ENCODE measurements at regions not wholly inside any gene's neighbourhood (a gene's known extent, or its start where the extent isn't known, plus 50 kb on each side); places are given as distances from the start of the nearest gene placed in this dataset.

- Histone ChIP-seq H3K4me3 (ENCODE audit: low read depth in 1 of 2, low read length in 2 of 2) (no peak overlapping the region), H3K27me3 (ENCODE audit: low read depth, low read length) (no peaks in the 10 kb centered on the region), H3K27ac (ENCODE audit: low read length) (no peak overlapping the region), H3K9me3 (ENCODE audit: control insufficient read depth in 1 of 2, low read length in 2 of 2) (no peaks in the 10 kb centered on the region), H3K36me3 (ENCODE audit: control insufficient read depth in 1 of 2, insufficient read depth in 2 of 2, low read length in 2 of 2) (no peaks in the 10 kb centered on the region), H3K4me1 (ENCODE audit: control insufficient read depth in 1 of 2, insufficient read depth in 2 of 2, low read length in 2 of 2) (no peaks in the 10 kb centered on the region)
These were observed 113.3 kb upstream of the KIF5B start for GRCh38 chr10:32169556-32169955.

- Histone ChIP-seq H3K9me3 (ENCODE audit: control insufficient read depth in 1 of 2, low read length in 2 of 2) (no peaks in the 10 kb centered on the region), H3K4me1 (ENCODE audit: control insufficient read depth in 1 of 2, insufficient read depth in 2 of 2, low read length in 2 of 2) (no peaks in the 10 kb centered on the region), H3K27me3 (ENCODE audit: low read depth, low read length) (no peaks in the 10 kb centered on the region), H3K27ac (ENCODE audit: low read length) (no peak overlapping the region), H3K4me3 (ENCODE audit: low read depth in 1 of 2, low read length in 2 of 2) (no peak overlapping the region), H3K36me3 (ENCODE audit: control insufficient read depth in 1 of 2, insufficient read depth in 2 of 2, low read length in 2 of 2) (no peaks in the 10 kb centered on the region)
These were observed 111.2 kb upstream of the KIF5B start for GRCh38 chr10:32167450-32167849.

GRCh38 chr10:32166365-32166764, 110.1 kb upstream of the KIF5B start:
- H3K4me1 ChIP-seq (ENCODE audit: control insufficient read depth in 1 of 2, insufficient read depth in 2 of 2, low read length in 2 of 2): no peaks in the 10 kb centered on the region
- H3K4me3 ChIP-seq (ENCODE audit: low read depth in 1 of 2, low read length in 2 of 2): no peak overlapping the region

GRCh38 chr10:32163762-32164148, 107.5 kb upstream of the KIF5B start:
- H3K27ac ChIP-seq (ENCODE audit: low read length): no peak overlapping the region
- H3K4me3 ChIP-seq (ENCODE audit: low read depth in 1 of 2, low read length in 2 of 2): no peak overlapping the region
- no peaks in the 10 kb centered on the region for H3K27me3 ChIP-seq (ENCODE audit: low read depth, low read length)
- no peaks in the 10 kb centered on the region for H3K4me1 ChIP-seq (ENCODE audit: control insufficient read depth in 1 of 2, insufficient read depth in 2 of 2, low read length in 2 of 2)
- no peaks in the 10 kb centered on the region for H3K36me3 ChIP-seq (ENCODE audit: control insufficient read depth in 1 of 2, insufficient read depth in 2 of 2, low read length in 2 of 2)
- H3K9me3 ChIP-seq (ENCODE audit: control insufficient read depth in 1 of 2, low read length in 2 of 2): no peaks in the 10 kb centered on the region

More at GRCh38 chr10:32166365-32166764, 110.1 kb upstream of the KIF5B start:
- Histone ChIP-seq H3K9me3 (ENCODE audit: control insufficient read depth in 1 of 2, low read length in 2 of 2) (no peaks in the 10 kb centered on the region), H3K36me3 (ENCODE audit: control insufficient read depth in 1 of 2, insufficient read depth in 2 of 2, low read length in 2 of 2) (no peaks in the 10 kb centered on the region), H3K27ac (ENCODE audit: low read length) (no peak overlapping the region), H3K27me3 (ENCODE audit: low read depth, low read length) (no peaks in the 10 kb centered on the region)

- Histone ChIP-seq H3K36me3 (ENCODE audit: control insufficient read depth in 1 of 2, insufficient read depth in 2 of 2, low read length in 2 of 2) (no peaks in the 10 kb centered on the region), H3K27ac (ENCODE audit: low read length) (no peak overlapping the region), H3K27me3 (ENCODE audit: low read depth, low read length) (no peaks in the 10 kb centered on the region), H3K9me3 (ENCODE audit: control insufficient read depth in 1 of 2, low read length in 2 of 2) (no peaks in the 10 kb centered on the region), H3K4me1 (ENCODE audit: control insufficient read depth in 1 of 2, insufficient read depth in 2 of 2, low read length in 2 of 2) (no peaks in the 10 kb centered on the region), H3K4me3 (ENCODE audit: low read depth in 1 of 2, low read length in 2 of 2) (no peak overlapping the region)
These were observed 107.0 kb upstream of the KIF5B start for GRCh38 chr10:32163071-32163761.

GRCh38 chr10:32161586-32161985, 105.4 kb upstream of the KIF5B start:
- H3K27ac ChIP-seq (ENCODE audit: low read length): no peak overlapping the region
- no peaks in the 10 kb centered on the region for H3K9me3 ChIP-seq (ENCODE audit: control insufficient read depth in 1 of 2, low read length in 2 of 2)
- no peaks in the 10 kb centered on the region for H3K27me3 ChIP-seq (ENCODE audit: low read depth, low read length)
- no peaks in the 10 kb centered on the region for H3K36me3 ChIP-seq (ENCODE audit: control insufficient read depth in 1 of 2, insufficient read depth in 2 of 2, low read length in 2 of 2)
- H3K4me1 ChIP-seq (ENCODE audit: control insufficient read depth in 1 of 2, insufficient read depth in 2 of 2, low read length in 2 of 2): no peaks in the 10 kb centered on the region
- H3K4me3 ChIP-seq (ENCODE audit: low read depth in 1 of 2, low read length in 2 of 2): no peak overlapping the region

GRCh38 chr10:32160864-32161263, 104.6 kb upstream of the KIF5B start:
- no peaks in the 10 kb centered on the region for H3K27me3 ChIP-seq (ENCODE audit: low read depth, low read length)
- no peaks in the 10 kb centered on the region for H3K36me3 ChIP-seq (ENCODE audit: control insufficient read depth in 1 of 2, insufficient read depth in 2 of 2, low read length in 2 of 2)
- H3K4me3 ChIP-seq (ENCODE audit: low read depth in 1 of 2, low read length in 2 of 2): no peak overlapping the region
- no peaks in the 10 kb centered on the region for H3K4me1 ChIP-seq (ENCODE audit: control insufficient read depth in 1 of 2, insufficient read depth in 2 of 2, low read length in 2 of 2)
- H3K27ac ChIP-seq (ENCODE audit: low read length): no peak overlapping the region
- H3K9me3 ChIP-seq (ENCODE audit: control insufficient read depth in 1 of 2, low read length in 2 of 2): no peaks in the 10 kb centered on the region

- no peak overlapping the region for H3K4me3 ChIP-seq (ENCODE audit: low read depth in 1 of 2, low read length in 2 of 2)
- H3K27me3 ChIP-seq (ENCODE audit: low read depth, low read length): no peaks in the 10 kb centered on the region
- no peaks in the 10 kb centered on the region for H3K36me3 ChIP-seq (ENCODE audit: control insufficient read depth in 1 of 2, insufficient read depth in 2 of 2, low read length in 2 of 2)
- H3K27ac ChIP-seq (ENCODE audit: low read length): no peak overlapping the region
- no peaks in the 10 kb centered on the region for H3K4me1 ChIP-seq (ENCODE audit: control insufficient read depth in 1 of 2, insufficient read depth in 2 of 2, low read length in 2 of 2)
- H3K9me3 ChIP-seq (ENCODE audit: control insufficient read depth in 1 of 2, low read length in 2 of 2): no peaks in the 10 kb centered on the region
These were observed 103.0 kb upstream of the KIF5B start for GRCh38 chr10:32159264-32159663.

- Histone ChIP-seq H3K4me3 (ENCODE audit: low read depth in 1 of 2, low read length in 2 of 2) (no peak overlapping the region), H3K9me3 (ENCODE audit: control insufficient read depth in 1 of 2, low read length in 2 of 2) (peaks cover 5 to 8% of the 10 kb centered on the region in 2 donors), H3K27ac (ENCODE audit: low read length) (no peak overlapping the region), H3K36me3 (ENCODE audit: control insufficient read depth in 1 of 2, insufficient read depth in 2 of 2, low read length in 2 of 2) (no peaks in the 10 kb centered on the region), H3K27me3 (ENCODE audit: low read depth, low read length) (no peaks in the 10 kb centered on the region), H3K4me1 (ENCODE audit: control insufficient read depth in 1 of 2, insufficient read depth in 2 of 2, low read length in 2 of 2) (no peaks in the 10 kb centered on the region)
These were observed 99.8 kb upstream of the KIF5B start for GRCh38 chr10:32156031-32156495.

- no peaks in the 10 kb centered on the region for H3K36me3 ChIP-seq (ENCODE audit: control insufficient read depth in 1 of 2, insufficient read depth in 2 of 2, low read length in 2 of 2)
- H3K9me3 ChIP-seq (ENCODE audit: control insufficient read depth in 1 of 2, low read length in 2 of 2): peaks cover 5 to 8% of the 10 kb centered on the region in 2 donors
- H3K4me1 ChIP-seq (ENCODE audit: control insufficient read depth in 1 of 2, insufficient read depth in 2 of 2, low read length in 2 of 2): no peaks in the 10 kb centered on the region
- H3K27ac ChIP-seq (ENCODE audit: low read length): no peak overlapping the region
- no peak overlapping the region for H3K4me3 ChIP-seq (ENCODE audit: low read depth in 1 of 2, low read length in 2 of 2)
- H3K27me3 ChIP-seq (ENCODE audit: low read depth, low read length): no peaks in the 10 kb centered on the region
These were observed 98.9 kb upstream of the KIF5B start for GRCh38 chr10:32155075-32155516.

GRCh38 chr10:32153931-32154330, 97.7 kb upstream of the KIF5B start:
- Histone ChIP-seq H3K4me3 (ENCODE audit: low read depth in 1 of 2, low read length in 2 of 2) (no peak overlapping the region), H3K27ac (ENCODE audit: low read length) (no peak overlapping the region), H3K9me3 (ENCODE audit: control insufficient read depth in 1 of 2, low read length in 2 of 2) (peaks cover 5 to 8% of the 10 kb centered on the region in 2 donors), H3K36me3 (ENCODE audit: control insufficient read depth in 1 of 2, insufficient read depth in 2 of 2, low read length in 2 of 2) (peaks cover 0 to 3% of the 10 kb centered on the region in 2 donors), H3K4me1 (ENCODE audit: control insufficient read depth in 1 of 2, insufficient read depth in 2 of 2, low read length in 2 of 2) (peaks cover 2 to 5% of the 10 kb centered on the region in 2 donors), H3K27me3 (ENCODE audit: low read depth, low read length) (no peaks in the 10 kb centered on the region)

GRCh38 chr10:32153252-32153651, 97.0 kb upstream of the KIF5B start:
- Histone ChIP-seq H3K27ac (ENCODE audit: low read length) (no peak overlapping the region), H3K4me3 (ENCODE audit: low read depth in 1 of 2, low read length in 2 of 2) (no peak overlapping the region), H3K27me3 (ENCODE audit: low read depth, low read length) (no peaks in the 10 kb centered on the region), H3K9me3 (ENCODE audit: control insufficient read depth in 1 of 2, low read length in 2 of 2) (peaks cover 5 to 8% of the 10 kb centered on the region in 2 donors), H3K36me3 (ENCODE audit: control insufficient read depth in 1 of 2, insufficient read depth in 2 of 2, low read length in 2 of 2) (peaks cover 0 to 3% of the 10 kb centered on the region in 2 donors), H3K4me1 (ENCODE audit: control insufficient read depth in 1 of 2, insufficient read depth in 2 of 2, low read length in 2 of 2) (peaks cover 3 to 5% of the 10 kb centered on the region in 2 donors)

All from muscle layer of duodenum (tissue), 2 donors.